ENCODE measurements at regions not wholly inside any gene's neighbourhood (a gene's known extent, or its start where the extent isn't known, plus 50 kb on each side); places are given as distances from the start of the nearest gene placed in this dataset.

- no peak overlapping the region for H3K27ac Mint-ChIP-seq
- H3K4me3 ChIP-seq (ENCODE audit: low read length) = no peak overlapping the region
These were observed 294.7 kb downstream of the KIF4B start for GRCh38 chr5:155308289-155308688.

GRCh38 chr5:155309021-155309746, 295.6 kb downstream of the KIF4B start:
- Mint-ChIP-seq H3K27ac (no peak overlapping the region), H3K27me3 (ENCODE audit: insufficient read depth) (peaks cover 3% of the 10 kb centered on the region), H3K4me1 (peaks cover 21% of the 10 kb centered on the region), H3K4me3 (no peak overlapping the region), H3K36me3 (ENCODE audit: low read depth) (no peaks in the 10 kb centered on the region), H3K9me3 (no peaks in the 10 kb centered on the region)
- WGBS, 2 experiments (ENCODE audit: insufficient coverage in 1 of 2, insufficient read length in 1 of 2) = 89% methylated on average over 4 of the region's 4 CpGs; no CpG with 5 or more reads in 1 of the 2 experiments
- H3K9ac ChIP-seq (ENCODE audit: extremely low read depth, low read length, poor library complexity, severe bottlenecking) = no peak overlapping the region
- H3K27ac ChIP-seq (ENCODE audit: low read depth, low read length) = no peak overlapping the region
- H3K36me3 ChIP-seq (ENCODE audit: control insufficient read depth, insufficient read depth, low read length) = no peaks in the 10 kb centered on the region
- DNase-seq = no peak
- H3K4me1 ChIP-seq (ENCODE audit: control insufficient read depth, insufficient read depth, low read length) = no peaks in the 10 kb centered on the region
- no peaks in the 10 kb centered on the region for H3K9me3 ChIP-seq (ENCODE audit: control insufficient read depth, low read length)
- H3K4me3 ChIP-seq (ENCODE audit: low read length) = no peak overlapping the region
- TF ChIP-seq CTCF (conservative IDR thresholded peaks at IDR 0.05) = no peak
- no peaks in the 10 kb centered on the region for H3K27me3 ChIP-seq (ENCODE audit: control insufficient read depth, insufficient read depth, low read length, poor library complexity, severe bottlenecking)

More at GRCh38 chr5:155308289-155308688, 294.7 kb downstream of the KIF4B start:
- Histone ChIP-seq H3K9me3 (ENCODE audit: control insufficient read depth, low read length) (no peaks in the 10 kb centered on the region), H3K27ac (ENCODE audit: low read depth, low read length) (no peak overlapping the region), H3K27me3 (ENCODE audit: control insufficient read depth, insufficient read depth, low read length, poor library complexity, severe bottlenecking) (no peaks in the 10 kb centered on the region), H3K36me3 (ENCODE audit: control insufficient read depth, insufficient read depth, low read length) (no peaks in the 10 kb centered on the region), H3K4me1 (ENCODE audit: control insufficient read depth, insufficient read depth, low read length) (no peaks in the 10 kb centered on the region), H3K9ac (ENCODE audit: extremely low read depth, low read length, poor library complexity, severe bottlenecking) (no peak overlapping the region)
- Mint-ChIP-seq H3K27me3 (ENCODE audit: insufficient read depth) (no peaks in the 10 kb centered on the region), H3K9me3 (no peaks in the 10 kb centered on the region), H3K36me3 (ENCODE audit: low read depth) (no peaks in the 10 kb centered on the region), H3K4me1 (peaks cover 21% of the 10 kb centered on the region), H3K4me3 (no peak overlapping the region)
- DNase-seq = no peak
- TF ChIP-seq CTCF (conservative IDR thresholded peaks at IDR 0.05) = no peak

- H3K27ac Mint-ChIP-seq = no peak overlapping the region
- H3K27me3 ChIP-seq (ENCODE audit: control insufficient read depth, insufficient read depth, low read length, poor library complexity, severe bottlenecking) = no peaks in the 10 kb centered on the region
- H3K4me3 Mint-ChIP-seq = no peak overlapping the region
- DNase-seq = no peak
- H3K36me3 ChIP-seq (ENCODE audit: control insufficient read depth, insufficient read depth, low read length) = no peaks in the 10 kb centered on the region
- no peaks in the 10 kb centered on the region for H3K36me3 Mint-ChIP-seq (ENCODE audit: low read depth)
- no peaks in the 10 kb centered on the region for H3K9me3 Mint-ChIP-seq
- H3K4me1 ChIP-seq (ENCODE audit: control insufficient read depth, insufficient read depth, low read length) = peaks cover 4% of the 10 kb centered on the region
- H3K9me3 ChIP-seq (ENCODE audit: control insufficient read depth, low read length) = no peaks in the 10 kb centered on the region
- WGBS, 2 experiments (ENCODE audit: insufficient coverage in 1 of 2, insufficient read length in 1 of 2) = 85% methylated on average over 1 of the region's 1 CpG; no CpG with 5 or more reads in 1 of the 2 experiments
- H3K27me3 Mint-ChIP-seq (ENCODE audit: insufficient read depth) = peaks cover 3% of the 10 kb centered on the region
- no peak overlapping the region for H3K4me3 ChIP-seq (ENCODE audit: low read length)
- no peak for TF ChIP-seq CTCF (conservative IDR thresholded peaks at IDR 0.05)
- no peak overlapping the region for H3K9ac ChIP-seq (ENCODE audit: extremely low read depth, low read length, poor library complexity, severe bottlenecking)
- H3K4me1 Mint-ChIP-seq = peaks cover 24% of the 10 kb centered on the region
- H3K27ac ChIP-seq (ENCODE audit: low read depth, low read length) = no peak overlapping the region
These were observed 298.2 kb downstream of the KIF4B start for GRCh38 chr5:155311721-155312120.
